ENCODE measurements at regions not wholly inside any gene's neighbourhood (a gene's known extent, or its start where the extent isn't known, plus 50 kb on each side); places are given as distances from the start of the nearest gene placed in this dataset.

- Histone ChIP-seq H3K4me1 (replicated peaks in 1 of 2; ENCODE audit: control insufficient read depth in 2 of 2, insufficient read depth in 2 of 2, low read length in 2 of 2) (no peaks in the 10 kb centered on the region; a peak in 1 of 5 replicates), H3K36me3 (ENCODE audit: control insufficient read depth, insufficient read depth, low read length) (no peaks in the 10 kb centered on the region), H3K9me1 (ENCODE audit: control insufficient read depth, insufficient read depth, low read length) (no peaks in the 10 kb centered on the region), H3K4me3 (no peak overlapping the region), H3K27me3 (ENCODE audit: control insufficient read depth in 2 of 2, insufficient read depth in 2 of 2, low read length in 2 of 2) (peaks cover 8 to 34% of the 10 kb centered on the region in 2 experiments; a peak in 3 of 5 replicates), H3K9me3 (replicated peaks; ENCODE audit: control insufficient read depth, insufficient read depth, low read depth, low read length) (no peaks in the 10 kb centered on the region), H4K20me1 (replicated peaks; ENCODE audit: control insufficient read depth, insufficient read depth, low read length) (no peaks in the 10 kb centered on the region), H3K27ac (ENCODE audit: extremely low read depth, low read depth, low read length) (no peak overlapping the region), H2AFZ (ENCODE audit: low read depth, low read length) (no peak overlapping the region), H3K4me2 (ENCODE audit: insufficient read depth, low read length) (no peak overlapping the region), H3K79me2 (ENCODE audit: control insufficient read depth, insufficient read depth, low read length) (no peaks in the 10 kb centered on the region), H3K9ac (ENCODE audit: insufficient read depth in 1 of 2, low read depth in 2 of 2, low read length in 2 of 2) (no peak overlapping the region)
- ChIA-PET POLR2A (no interaction called here), CTCF (ENCODE audit: low intra/inter-chr PET ratio) (no interaction called here)
- in situ Hi-C loops (cut with MboI) = no loop called here
- ATAC-seq (no peak), FAIRE-seq (no peak), DNase-seq (ENCODE audit: extremely low read depth in 1 of 4, low spot score in 3 of 4) (no peak)
- intact Hi-C loops (cut with micrococcal nuclease) = no loop called here
- BruUV-seq (replicated peaks) = no TSS peak
- WGBS (ENCODE audit: insufficient coverage, low coverage, missing lambda C conversion rate) = 7% methylated on average over 1 of the region's 1 CpG
- TF ChIP-seq HBP1 (CRISPR knock-in tag; IDR thresholded peaks at IDR 0.05) = peak; percentile 49; the same call in 1 of the 2 replicates
- TF ChIP-seq HEY1 (CRISPR knock-in tag; IDR thresholded peaks at IDR 0.05; ENCODE audit: borderline replicate concordance) = no peak
- TF ChIP-seq ETV5 (CRISPR knock-in tag; IDR thresholded peaks at IDR 0.05; ENCODE audit: low read depth) = no peak
- TF ChIP-seq RERE (CRISPR knock-in tag; IDR thresholded peaks at IDR 0.05; ENCODE audit: borderline replicate concordance) = no peak
- TF ChIP-seq LARP7 (IDR thresholded peaks at IDR 0.05) = peak; percentile 43; the same call in 1 of the 2 replicates
- 0 out of 2 replicates have a peak, but pooled peaks have one; percentile 50 for TF ChIP-seq THRB (CRISPR knock-in tag; conservative IDR thresholded peaks at IDR 0.05)
- TF ChIP-seq HDAC1 (IDR thresholded peaks at IDR 0.05) = peak in 1 of 2 experiments; percentile 20; a peak in 1 of 4 replicates
- no peak for TF ChIP-seq ZNF584 (CRISPR knock-in tag; IDR thresholded peaks at IDR 0.05; ENCODE audit: low read depth)
- peak; percentile 56; the same call in 1 of the 2 replicates for TF ChIP-seq EHMT2 (IDR thresholded peaks at IDR 0.05)
- TF ChIP-seq OTX1 (CRISPR knock-in tag; IDR thresholded peaks at IDR 0.05) = 0 out of 2 replicates have a peak, but pooled peaks have one; percentile 31
- no peak for TF ChIP-seq ZBTB34 (CRISPR knock-in tag; IDR thresholded peaks at IDR 0.05)
- TF ChIP-seq RAD51 (IDR thresholded peaks at IDR 0.05; ENCODE audit: borderline replicate concordance, low read depth) = no peak
Measured at GRCh38 chr16:88192601-88193000, 190.2 kb upstream of the ZNF469 start.

All from K562 (cell line).